NCI-H2081 (cell line): ENCODE measurements at regions not wholly inside any gene's neighbourhood (a gene's known extent, or its start where the extent isn't known, plus 50 kb on each side); places are given as distances from the start of the nearest gene placed in this dataset.

Experiments
- DNase-seq, 2 experiments: peaks; one replicate each; lab custom pipeline; 2025; lab: John Stamatoyannopoulos, UW

GRCh38 chr5:159855476-159856191 lies 60.6 kb upstream of the ADRA1B start:
- no peak for DNase-seq

GRCh38 chr5:159858871-159859270 lies 57.4 kb upstream of the ADRA1B start:
- DNase-seq: no peak

- DNase-seq: no peak
Measured at GRCh38 chr5:159861086-159861485, 55.2 kb upstream of the ADRA1B start.

GRCh38 chr5:159864885-159865691 lies 51.2 kb upstream of the ADRA1B start:
- DNase-seq: no peak

- DNase-seq: no peak
Measured at GRCh38 chr5:159866093-159866492, 50.2 kb upstream of the ADRA1B start.
